CD14-positive monocyte (primary cell): ENCODE measurements at regions not wholly inside any gene's neighbourhood (a gene's known extent, or its start where the extent isn't known, plus 50 kb on each side); places are given as distances from the start of the nearest gene placed in this dataset.

Source experiments
- DNase-seq, 3 donors: peaks; one replicate each; pipeline ENCODE4 v3.0.0-alpha.2; 2011 to 2022
- H2AFZ ChIP-seq: 2 replicates; pipeline ENCODE4 v1.6.0; 2012; ENCODE audit warnings: mild to moderate bottlenecking, low read depth, low read length, inconsistent platforms; ENCODE audit not compliant: insufficient read depth, poor library complexity, severe bottlenecking
- H3K27ac ChIP-seq, 2 donors: 1 replicate in 1 of 2; 2 replicates in 1 of 2; pipeline ENCODE4 v1.5.1; 2012 to 2013; ENCODE audit warnings: low read length in 2 of 2, control low read depth in 1 of 2, inconsistent platforms in 1 of 2, low read depth in 1 of 2, mild to moderate bottlenecking in 1 of 2
- H3K27me3 ChIP-seq, 2 donors: one replicate each; pipeline versions ENCODE4 v1.6.0 to v1.6.1; 2011 to 2013; ENCODE audit warnings: low read length in 2 of 2; ENCODE audit not compliant: control insufficient read depth in 2 of 2, insufficient read depth in 2 of 2
- H3K36me3 ChIP-seq, 2 donors: replicated peaks in 1 of 2; 1 replicate in 1 of 2; 2 replicates in 1 of 2; pipeline versions ENCODE4 v1.5.1 to v1.6.1; 2012 to 2013; ENCODE audit warnings: low read length in 2 of 2, control low read depth in 1 of 2, inconsistent platforms in 1 of 2, mild to moderate bottlenecking in 1 of 2; ENCODE audit not compliant: insufficient read depth in 2 of 2, control insufficient read depth in 1 of 2
- H3K4me1 ChIP-seq, 2 donors: 1 replicate in 1 of 2; 2 replicates in 1 of 2; pipeline versions ENCODE4 v1.5.1 to v1.6.1; 2012 to 2013; ENCODE audit warnings: low read length in 2 of 2, control low read depth in 1 of 2, inconsistent platforms in 1 of 2, mild to moderate bottlenecking in 1 of 2, moderate library complexity in 1 of 2; ENCODE audit not compliant: insufficient read depth in 2 of 2, control insufficient read depth in 1 of 2
- H3K4me2 ChIP-seq: replicated peaks from 2 replicates; pipeline ENCODE3; 2012; ENCODE audit warnings: low read length, moderate library complexity, mild to moderate bottlenecking; ENCODE audit not compliant: poor library complexity, severe bottlenecking; ENCODE audit errors: extremely low read depth
- H3K4me3 ChIP-seq, 3 experiments: fragments of 200-600 bp in 1 of 3; sonication (generic) in 1 of 3; replicated peaks in 1 of 3; 1 replicate in 2 of 3; 2 replicates in 1 of 3; pipeline ENCODE4 v1.5.1; 2011 to 2013; ENCODE audit warnings: low read length in 3 of 3, mild to moderate bottlenecking in 3 of 3, control low read depth in 2 of 3, low read depth in 2 of 3, inconsistent platforms in 1 of 3, moderate library complexity in 1 of 3
- H3K79me2 ChIP-seq: 2 replicates; pipeline ENCODE4 v1.6.0; 2012; ENCODE audit warnings: mild to moderate bottlenecking, control low read depth, inconsistent platforms, low read length, moderate library complexity; ENCODE audit not compliant: insufficient read depth
- H3K9ac ChIP-seq: 2 replicates; pipeline ENCODE4 v1.6.0; 2017; ENCODE audit warnings: low read length, mild to moderate bottlenecking; ENCODE audit not compliant: insufficient read depth, poor library complexity, severe bottlenecking
- H3K9me3 ChIP-seq, 2 donors: replicated peaks in 1 of 2; 1 replicate in 1 of 2; 2 replicates in 1 of 2; pipeline versions ENCODE4 v1.5.1 to v1.6.1; 2012 to 2013; ENCODE audit warnings: low read length in 2 of 2, control low read depth in 1 of 2; ENCODE audit not compliant: control insufficient read depth in 1 of 2, insufficient read depth in 1 of 2
- H4K20me1 ChIP-seq: 2 replicates; pipeline ENCODE4 v1.6.0; 2012; ENCODE audit warnings: mild to moderate bottlenecking, low read length, control low read depth, moderate library complexity; ENCODE audit not compliant: insufficient read depth
- H3K27ac Mint-ChIP-seq, 7 donors: one replicate each; pipeline ENCODE4 v1.8.0; 2020; ENCODE audit warnings: mild to moderate bottlenecking in 7 of 7, mixed read lengths in 7 of 7, moderate library complexity in 6 of 7, inconsistent platforms in 2 of 7
- H3K27me3 Mint-ChIP-seq, 3 donors: one replicate each; pipeline ENCODE4 v1.8.0; 2021 to 2022; ENCODE audit warnings: low read depth in 3 of 3, mild to moderate bottlenecking in 3 of 3, mixed read lengths in 3 of 3, moderate library complexity in 3 of 3, inconsistent platforms in 1 of 3
- H3K36me3 Mint-ChIP-seq, 2 donors: one replicate each; pipeline ENCODE4 v1.8.0; 2020; ENCODE audit warnings: mixed read lengths in 2 of 2, inconsistent platforms in 1 of 2, mild to moderate bottlenecking in 1 of 2
- H3K4me1 Mint-ChIP-seq: one replicate; pipeline ENCODE4 v1.8.0; 2020; ENCODE audit warnings: mild to moderate bottlenecking, mixed read lengths
- H3K4me3 Mint-ChIP-seq, 2 donors: one replicate each; pipeline ENCODE4 v1.8.0; 2020; ENCODE audit warnings: mild to moderate bottlenecking in 2 of 2, mixed read lengths in 2 of 2, moderate library complexity in 1 of 2
- H3K9me3 Mint-ChIP-seq, 7 donors: one replicate each; pipeline ENCODE4 v1.8.0; 2020 to 2022; ENCODE audit warnings: mixed read lengths in 7 of 7, mild to moderate bottlenecking in 6 of 7, moderate library complexity in 6 of 7, inconsistent platforms in 2 of 7
- CTCF ChIP-seq: fragments of 200-600 bp; IDR thresholded peaks from one replicate; pipeline ENCODE4 v1.8.0; 2022; ENCODE audit warnings: antibody characterized with exemption, mild to moderate bottlenecking
- WGBS: methylation state at CpG from one replicate; pipeline ENCODE4 v1.1.5; 2013; ENCODE audit warnings: missing lambda C conversion rate; ENCODE audit not compliant: insufficient coverage; 5-methylcytosine and 5-hydroxymethylcytosine counted together
- intact Hi-C, 2 donors: fragments of 100-400 bp; cut with micrococcal nuclease; formaldehyde crosslinking; loops; one replicate each; pipeline versions ENCODE4 v1.15.0 to v1.15.1; 2023

- peaks cover 3 to 5% of the 10 kb centered on the region in 2 donors for H3K4me1 ChIP-seq
- Mint-ChIP-seq H3K4me3 (no peak overlapping the region), H3K27ac (no peak overlapping the region), H3K36me3 (no peaks in the 10 kb centered on the region), H3K4me1 (peaks cover 10% of the 10 kb centered on the region), H3K9me3 (peaks cover 2 to 8% (median 3%) of the 10 kb centered on the region in 7 donors), H3K27me3 (no peaks in the 10 kb centered on the region)
- no peaks in the 10 kb centered on the region for H4K20me1 ChIP-seq
- 100% methylated on average over 2 of the region's 3 CpGs for WGBS
- H3K9ac ChIP-seq, result no peak overlapping the region
- no peaks in the 10 kb centered on the region for H3K79me2 ChIP-seq
- no peak overlapping the region for H3K27ac ChIP-seq
- no peak overlapping the region for H2AFZ ChIP-seq
- no peaks in the 10 kb centered on the region for H3K9me3 ChIP-seq
- H3K27me3 ChIP-seq, result no peaks in the 10 kb centered on the region
- intact Hi-C loops, result no loop called here
- no peak for DNase-seq
- no peak overlapping the region for H3K4me2 ChIP-seq
- no peaks in the 10 kb centered on the region for H3K36me3 ChIP-seq
- H3K4me3 ChIP-seq, result no peak overlapping the region
- no peak for TF ChIP-seq CTCF
Measured at GRCh38 chr4:89506866-89507491, 199.4 kb upstream of the GPRIN3 start.

- Histone ChIP-seq H3K4me3 (no peak overlapping the region), H3K4me2 (no peak overlapping the region), H3K27me3 (no peaks in the 10 kb centered on the region), H3K4me1 (no peaks in the 10 kb centered on the region), H2AFZ (no peak overlapping the region), H3K36me3 (no peaks in the 10 kb centered on the region), H3K79me2 (no peaks in the 10 kb centered on the region), H3K9me3 (no peaks in the 10 kb centered on the region), H4K20me1 (no peaks in the 10 kb centered on the region), H3K27ac (no peak overlapping the region), H3K9ac (no peak overlapping the region)
- no peaks in the 10 kb centered on the region for H3K36me3 Mint-ChIP-seq
- peaks cover 0 to 7% (median 2%) of the 10 kb centered on the region in 7 donors for H3K9me3 Mint-ChIP-seq
- no CpG with 5 or more reads among the region's 1 CpG for WGBS
- no peaks in the 10 kb centered on the region for H3K4me1 Mint-ChIP-seq
- no peak for TF ChIP-seq CTCF
- H3K27ac Mint-ChIP-seq, result no peak overlapping the region
- H3K27me3 Mint-ChIP-seq, result no peaks in the 10 kb centered on the region
- no peak for DNase-seq
- H3K4me3 Mint-ChIP-seq, result no peak overlapping the region
- intact Hi-C loops, result no loop called here
Measured at GRCh38 chr4:89502581-89502980, 195.0 kb upstream of the GPRIN3 start.
